Suprapubic skin (tissue), 4 donors: ENCODE measurements at regions not wholly inside any gene's neighbourhood (a gene's known extent, or its start where the extent isn't known, plus 50 kb on each side); places are given as distances from the start of the nearest gene placed in this dataset.

ENCODE experiments used
- CTCF ChIP-seq, 2 donors: fragments of 200-600 bp in 1 of 2; fragments of 450-650 bp in 1 of 2; sonication (generic) in 1 of 2; IDR thresholded peaks; one replicate each; pipeline ENCODE4 v1.5.1; 2016 to 2019; ENCODE audit warnings: antibody characterized with exemption in 2 of 2, mild to moderate bottlenecking in 1 of 2, moderate library complexity in 1 of 2
- EP300 ChIP-seq: sonication (generic); formaldehyde crosslinking; IDR thresholded peaks from one replicate; pipeline ENCODE4 v1.6.1; 2017; ENCODE audit warnings: antibody characterized with exemption
- POLR2A ChIP-seq, 2 donors: fragments of 450-650 bp; IDR thresholded peaks; one replicate each; pipeline ENCODE4 v1.6.1; 2017; ENCODE audit warnings: antibody characterized with exemption in 2 of 2, mild to moderate bottlenecking in 2 of 2, moderate library complexity in 2 of 2
- POLR2AphosphoS5 ChIP-seq, 3 donors: sonication (generic); formaldehyde crosslinking; IDR thresholded peaks; one replicate each; pipeline ENCODE4 v1.6.1; 2017; ENCODE audit warnings: antibody characterized with exemption in 3 of 3

DNA sequence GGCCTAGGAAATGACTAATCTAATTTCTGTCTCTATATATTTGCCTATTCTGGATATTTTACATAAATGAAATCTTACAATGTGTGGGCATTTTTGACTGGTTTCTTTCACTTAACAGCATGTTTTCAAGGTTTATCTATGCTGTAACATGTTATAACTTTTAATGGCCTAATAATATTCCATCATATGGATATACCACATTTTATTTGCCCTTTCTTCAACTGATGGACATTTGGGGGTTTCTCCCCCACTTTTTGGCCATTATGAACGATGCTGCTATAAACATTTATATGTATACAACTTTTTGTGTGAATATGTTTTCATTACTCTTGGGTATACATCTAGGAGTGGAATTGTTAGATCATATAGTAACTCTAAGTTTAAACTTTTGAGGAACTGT is 357.3 kb upstream of the ADAMTS9 start:
- TF ChIP-seq CTCF (IDR thresholded peaks at IDR 0.05) (no peak), EP300 (no peak), POLR2A (IDR thresholded peaks at IDR 0.05) (no peak), POLR2AphosphoS5 (IDR thresholded peaks at IDR 0.05) (no peak)
